HG02870 (cell line): ENCODE measurements at regions not wholly inside any gene's neighbourhood (a gene's known extent, or its start where the extent isn't known, plus 50 kb on each side); places are given as distances from the start of the nearest gene placed in this dataset.

ENCODE experiments used
- ATAC-seq: cut with Tn5 transposase; IDR thresholded peaks from one replicate; pipeline ENCODE4 v1.9.1; 2021; ENCODE audit warnings: mild to moderate bottlenecking, moderate library complexity; ENCODE audit not compliant: unreplicated experiment

DNA sequence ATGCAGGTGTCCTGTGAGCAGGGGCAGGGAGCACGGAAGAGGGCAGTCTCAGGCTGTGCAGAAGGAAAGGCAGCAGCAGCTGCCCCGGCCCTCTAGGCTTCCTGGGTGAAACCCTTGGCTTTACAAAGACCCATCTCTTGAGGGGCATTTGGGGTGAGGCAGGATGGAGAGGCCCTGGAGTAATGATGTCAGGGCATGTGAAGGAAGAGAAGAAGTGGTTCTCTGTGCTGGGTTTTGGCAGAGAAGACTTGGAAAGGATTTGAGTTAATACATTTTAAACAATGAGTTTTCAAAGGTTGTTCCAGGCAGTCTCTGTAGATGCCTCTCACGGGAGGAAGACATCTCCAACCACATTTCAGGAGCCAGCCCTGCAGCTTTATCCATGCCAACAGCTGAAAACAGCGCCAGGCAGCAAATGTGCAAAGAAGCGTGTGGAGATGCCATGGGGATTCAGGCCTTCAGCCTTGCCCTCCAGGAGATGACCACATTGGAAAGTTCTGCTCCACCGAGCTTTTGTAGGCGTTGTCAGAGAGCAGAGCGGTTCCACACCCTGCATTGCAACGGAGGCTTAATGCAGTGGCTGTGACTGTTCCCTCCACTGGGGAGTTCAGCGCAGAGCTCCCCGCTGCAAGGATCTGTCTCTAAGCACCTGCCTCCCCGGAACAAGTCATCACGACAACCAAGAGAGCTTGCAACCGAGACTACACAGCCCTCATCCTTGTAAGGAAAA lies 322.8 kb downstream of the UQCRFS1 start:
- ATAC-seq: no peak

GRCh38 chr19:28887920-28888618 lies 324.9 kb downstream of the UQCRFS1 start:
- no peak for ATAC-seq

GRCh38 chr19:28886708-28887107 lies 326.2 kb downstream of the UQCRFS1 start:
- no peak for ATAC-seq

- no peak for ATAC-seq
Observed at GRCh38 chr19:28885965-28886364, 327.0 kb downstream of the UQCRFS1 start.

DNA sequence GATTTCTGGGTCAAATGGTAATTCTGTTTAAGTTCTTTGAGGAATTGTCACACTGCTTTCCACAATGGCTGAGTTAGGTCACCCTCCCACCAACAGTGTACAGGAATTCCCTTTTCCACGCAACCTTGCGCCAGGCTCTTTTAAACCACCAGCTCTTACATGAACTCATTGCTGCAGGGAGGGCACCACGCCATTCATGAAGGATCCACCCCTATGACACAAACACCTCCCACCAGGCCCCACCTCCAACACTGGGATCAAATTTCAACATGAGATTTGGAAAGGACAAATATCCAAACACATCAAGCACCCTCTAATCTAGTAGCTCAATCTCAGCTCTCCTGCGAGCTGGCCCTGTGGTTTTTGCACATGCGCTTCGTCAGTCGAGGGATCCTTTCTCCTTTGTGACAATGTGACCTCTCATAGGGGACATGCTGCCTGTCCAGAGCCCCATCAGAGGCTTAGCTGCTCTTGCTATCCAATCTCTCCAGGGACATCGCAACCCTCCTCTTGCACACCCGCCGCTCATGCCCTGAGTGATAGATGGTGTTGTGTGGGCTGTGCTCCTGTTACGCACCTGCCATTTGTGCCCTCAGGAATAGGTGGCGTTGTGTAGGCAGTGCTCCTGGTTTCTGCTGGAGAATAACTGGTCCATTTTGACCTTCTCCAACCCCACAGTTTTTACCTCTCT lies 328.0 kb downstream of the UQCRFS1 start:
- no peak for ATAC-seq

GRCh38 chr19:28883241-28883693 lies 329.7 kb downstream of the UQCRFS1 start:
- no peak for ATAC-seq

- ATAC-seq: no peak
Observed at GRCh38 chr19:28882818-28883217, 330.1 kb downstream of the UQCRFS1 start.

DNA sequence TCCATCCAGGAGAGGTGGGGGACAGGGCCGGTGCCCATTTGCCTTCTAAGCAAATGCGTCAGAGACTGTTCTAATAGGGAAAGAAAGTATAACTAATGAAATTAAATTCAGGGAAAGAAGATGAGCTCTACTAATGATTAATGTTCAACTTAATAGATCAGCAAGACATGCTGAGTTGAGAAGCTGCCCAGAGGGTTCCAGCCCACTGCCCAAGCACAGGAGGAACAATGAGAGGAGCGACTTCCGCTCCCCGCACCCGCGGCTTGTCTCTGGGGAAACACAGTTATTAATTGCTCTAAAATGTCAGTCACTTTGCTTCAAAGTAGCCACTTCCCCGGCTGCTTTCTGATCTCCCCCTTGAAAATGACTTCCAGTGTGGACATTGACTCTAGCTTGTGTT lies 331.3 kb downstream of the UQCRFS1 start:
- ATAC-seq: no peak

DNA sequence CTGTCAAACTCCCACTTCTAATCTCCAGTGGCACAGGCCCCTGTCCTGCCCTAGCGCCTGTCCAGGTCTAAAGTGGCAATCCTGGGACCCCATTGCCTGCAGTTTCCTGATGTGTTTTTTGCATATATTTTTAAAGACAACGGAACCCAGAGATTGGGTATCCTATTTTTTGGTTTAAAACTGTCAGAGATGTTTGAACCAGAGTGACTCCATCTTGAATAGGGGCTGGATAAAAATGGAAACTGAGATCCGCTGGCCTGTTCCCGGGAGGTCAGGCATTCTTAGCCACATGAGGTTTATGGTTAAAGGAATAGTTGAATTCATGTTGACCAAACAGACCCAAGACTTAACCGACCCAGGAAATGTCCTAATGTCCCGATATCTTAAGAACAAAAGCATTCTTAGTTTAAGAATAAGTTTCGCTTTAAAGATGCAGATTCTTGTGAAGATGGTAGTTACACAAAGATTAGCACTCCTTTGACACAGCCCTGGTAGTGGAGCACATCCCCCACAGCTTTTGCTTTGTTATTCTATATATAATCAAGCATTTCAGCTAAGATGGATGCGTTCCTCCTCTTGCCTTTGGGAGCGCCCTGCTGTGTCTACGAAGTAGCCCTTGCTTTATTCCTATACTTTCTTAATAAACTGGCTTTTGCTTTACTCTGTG lies 332.1 kb downstream of the UQCRFS1 start:
- no peak for ATAC-seq

DNA sequence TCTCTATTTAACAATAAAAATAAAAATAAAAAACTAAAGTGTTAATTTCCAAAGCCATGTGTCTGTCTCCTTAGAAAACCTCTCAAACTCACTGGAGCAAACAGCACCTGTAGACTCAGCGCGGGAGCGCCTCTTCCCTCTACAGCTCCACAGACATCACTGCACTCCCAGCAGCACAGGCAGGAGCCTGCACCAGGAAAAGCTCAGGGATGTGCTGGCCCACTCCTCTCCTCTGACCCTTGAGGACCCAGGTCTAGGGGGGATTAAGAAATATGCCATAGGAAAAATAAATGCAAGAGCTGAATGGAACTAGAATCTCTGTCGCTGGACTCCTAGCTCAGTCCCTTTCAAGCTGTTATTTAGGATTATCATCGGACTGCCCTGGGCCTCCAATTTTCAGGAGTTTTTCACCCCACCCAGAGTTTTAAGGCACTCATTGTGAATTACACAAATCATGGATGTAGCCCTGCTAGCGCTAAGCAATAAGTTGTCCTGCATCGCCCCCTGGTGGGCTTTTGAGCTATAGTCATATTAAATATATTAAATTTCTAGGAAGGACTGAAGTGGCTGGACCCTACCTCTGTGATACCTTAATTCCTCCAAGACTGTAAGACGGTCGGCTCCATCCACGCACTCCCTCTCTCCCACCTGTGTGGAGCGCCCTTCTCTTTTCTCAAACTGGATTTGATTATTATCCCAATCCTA lies 333.9 kb downstream of the UQCRFS1 start:
- ATAC-seq: no peak

DNA sequence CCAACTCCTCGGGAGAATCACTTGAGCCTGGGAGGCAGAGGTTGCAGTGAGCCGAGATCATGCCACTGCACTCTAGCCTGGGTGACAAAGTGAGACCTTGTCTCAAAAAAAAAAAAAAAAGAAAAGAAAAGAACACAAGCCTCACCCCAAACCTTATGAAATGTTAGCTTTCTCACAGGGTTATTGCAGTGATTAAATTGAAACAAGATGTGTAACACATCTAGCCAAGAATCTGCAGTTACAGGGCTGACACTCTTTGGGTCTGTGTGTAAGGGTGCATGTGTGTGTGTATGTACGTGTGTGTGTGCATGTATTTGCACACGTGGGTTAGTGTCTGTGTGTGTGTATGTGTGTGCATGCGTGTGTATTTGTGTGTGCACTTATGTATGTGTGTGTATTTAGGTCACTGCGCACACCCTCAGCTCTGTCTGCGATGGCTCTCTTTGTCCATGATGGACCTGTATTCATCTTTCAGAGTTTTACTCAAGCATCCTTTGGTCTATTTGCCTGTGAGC lies 336.3 kb downstream of the UQCRFS1 start:
- ATAC-seq: no peak

DNA sequence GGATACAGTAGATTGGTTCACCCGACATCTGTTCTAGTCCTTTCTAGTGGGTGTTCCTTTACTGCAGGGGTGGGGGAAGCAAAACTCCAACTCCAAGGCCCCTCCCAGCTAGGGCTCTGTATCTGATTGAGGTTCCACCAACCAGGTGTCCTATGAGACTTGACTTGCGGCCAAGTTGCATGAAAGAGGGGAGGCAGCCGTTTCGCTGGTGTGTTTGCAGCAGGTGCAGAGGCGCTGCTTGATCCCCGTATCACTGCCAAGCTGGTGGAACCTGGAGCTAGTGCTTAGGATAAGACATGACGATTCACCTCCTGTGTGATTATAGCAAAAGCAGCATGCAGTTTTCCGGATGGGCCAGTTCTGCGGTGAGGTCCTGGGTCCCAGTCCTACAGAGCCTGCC lies 338.2 kb downstream of the UQCRFS1 start:
- ATAC-seq: no peak

DNA sequence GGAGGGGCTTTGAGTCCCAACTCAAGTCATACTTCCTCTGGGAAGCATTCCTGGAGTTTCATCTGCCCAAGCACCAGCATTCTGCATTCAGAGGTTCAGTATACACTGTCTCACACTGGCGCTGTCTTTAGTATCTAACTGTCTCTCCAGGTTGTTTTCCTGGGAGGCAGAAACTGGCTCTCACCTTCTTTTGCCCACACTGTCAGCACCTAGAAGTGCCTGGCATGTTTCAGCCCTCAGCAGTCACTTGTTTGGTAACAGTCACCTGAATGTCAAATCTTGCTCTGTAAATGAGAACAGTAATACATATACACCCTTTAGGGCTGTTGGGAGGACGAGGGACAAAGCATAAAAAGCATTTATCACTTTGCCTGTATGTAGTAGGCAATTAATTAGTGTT lies 339.6 kb downstream of the UQCRFS1 start:
- no peak for ATAC-seq

DNA sequence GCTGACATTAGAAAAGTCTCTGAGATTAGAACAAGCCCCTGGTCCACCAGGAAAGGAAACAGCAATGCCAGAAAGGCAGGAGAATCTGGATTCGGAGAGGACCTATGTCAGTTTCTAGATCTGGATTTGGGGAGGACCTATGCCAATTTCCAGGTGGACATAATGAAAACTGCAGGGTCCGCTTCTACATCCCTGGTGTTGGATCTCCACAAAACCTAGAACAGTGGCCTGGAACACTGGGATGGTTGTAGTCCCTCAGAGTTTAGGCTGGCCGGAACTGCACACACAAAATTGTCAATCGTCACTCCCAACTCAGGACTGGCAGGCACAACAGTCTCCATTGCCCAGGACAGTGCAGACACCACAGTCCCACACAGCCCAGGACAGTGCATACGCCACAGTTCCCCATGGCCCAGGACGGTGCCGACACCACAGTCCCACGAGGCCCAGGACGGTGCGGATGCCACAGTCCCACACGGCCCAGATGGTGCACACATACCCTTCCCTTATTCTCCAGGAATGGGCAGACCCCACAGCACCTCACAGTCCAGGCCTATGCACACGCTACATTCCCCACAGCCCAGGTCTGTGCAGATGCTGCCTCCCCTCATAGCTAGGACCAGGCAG lies 341.7 kb downstream of the UQCRFS1 start:
- no peak for ATAC-seq

DNA sequence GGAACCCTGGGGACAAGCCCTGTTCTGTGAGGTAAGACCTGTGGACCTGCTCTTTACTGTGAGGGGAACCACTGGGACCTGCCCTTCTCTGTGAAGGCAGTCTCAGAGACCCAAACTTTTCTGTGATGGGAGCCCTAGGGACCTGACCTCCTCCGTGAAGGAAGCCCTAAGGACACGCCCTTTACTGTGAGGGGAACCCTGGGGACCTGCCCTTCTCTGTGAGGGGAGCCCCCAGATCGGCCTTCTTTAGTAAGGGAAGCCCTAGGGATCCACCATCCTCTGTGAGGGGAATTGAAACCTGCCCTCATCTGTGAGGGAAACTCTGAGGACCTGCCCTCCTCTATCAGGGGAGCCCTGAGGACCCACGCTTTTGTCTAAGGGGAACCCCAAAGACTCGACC lies 343.5 kb downstream of the UQCRFS1 start:
- ATAC-seq: peak; percentile 48

GRCh38 chr19:28868836-28869235 lies 344.1 kb downstream of the UQCRFS1 start:
- no peak for ATAC-seq

GRCh38 chr19:28867978-28868377 lies 345.0 kb downstream of the UQCRFS1 start:
- ATAC-seq: no peak

GRCh38 chr19:28864577-28865042 lies 348.3 kb downstream of the UQCRFS1 start:
- ATAC-seq: no peak

GRCh38 chr19:28864024-28864503 lies 348.9 kb downstream of the UQCRFS1 start:
- no peak for ATAC-seq

DNA sequence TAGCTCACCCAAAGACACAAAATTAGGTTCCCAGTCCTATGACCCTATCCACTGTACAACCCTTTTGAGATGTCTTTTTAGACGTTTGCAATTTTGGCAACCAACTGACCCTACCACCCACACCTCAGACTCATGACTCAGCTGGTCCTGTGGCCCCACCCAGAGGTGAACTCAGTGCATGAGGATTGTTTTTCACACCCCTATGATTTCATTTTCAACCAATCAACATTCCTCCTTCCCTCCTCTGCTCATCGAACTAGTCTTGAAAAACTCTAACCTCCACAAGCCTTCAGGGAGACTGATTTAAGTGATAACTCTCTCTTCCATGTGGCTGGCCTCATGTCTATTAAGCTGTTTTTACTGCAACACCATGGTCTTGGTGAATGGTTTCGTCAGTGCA lies 350.7 kb downstream of the UQCRFS1 start:
- no peak for ATAC-seq
